IPS-20b (cell line): ENCODE measurements at regions not wholly inside any gene's neighbourhood (a gene's known extent, or its start where the extent isn't known, plus 50 kb on each side); places are given as distances from the start of the nearest gene placed in this dataset.

Experiments
- H3K27ac ChIP-seq: one replicate; pipeline ENCODE4 v1.5.1; 2013; ENCODE audit warnings: low read length
- H3K27me3 ChIP-seq: 2 replicates; pipeline ENCODE4 v1.6.1; 2013; ENCODE audit warnings: mild to moderate bottlenecking, low read length, inconsistent platforms; ENCODE audit not compliant: insufficient read depth
- H3K36me3 ChIP-seq: 2 replicates; pipeline ENCODE4 v1.6.1; 2013; ENCODE audit warnings: low read depth, mild to moderate bottlenecking, inconsistent platforms, low read length, moderate library complexity; ENCODE audit not compliant: insufficient read depth
- H3K4me1 ChIP-seq: 2 replicates; pipeline ENCODE4 v1.6.1; 2013; ENCODE audit warnings: mild to moderate bottlenecking, control low read depth, inconsistent platforms, low read length, moderate library complexity; ENCODE audit not compliant: insufficient read depth
- H3K4me3 ChIP-seq: 2 replicates; pipeline ENCODE4 v1.5.1; 2013; ENCODE audit warnings: mild to moderate bottlenecking, low read length, inconsistent platforms
- H3K9ac ChIP-seq: 2 replicates; pipeline ENCODE4 v1.6.1; 2013; ENCODE audit warnings: low read depth, mild to moderate bottlenecking, inconsistent platforms, low read length, moderate library complexity
- H3K9me3 ChIP-seq: 2 replicates; pipeline ENCODE4 v1.6.1; 2013; ENCODE audit warnings: mild to moderate bottlenecking, low read depth, low read length, inconsistent platforms; ENCODE audit not compliant: insufficient read depth

GRCh38 chr7:53521638-53522184, 486.3 kb downstream of the POM121L12 start:
- Histone ChIP-seq H3K27ac (no peak overlapping the region), H3K36me3 (no peaks in the 10 kb centered on the region), H3K4me3 (no peak overlapping the region), H3K9ac (no peak overlapping the region), H3K4me1 (no peaks in the 10 kb centered on the region), H3K9me3 (no peaks in the 10 kb centered on the region), H3K27me3 (no peaks in the 10 kb centered on the region)

DNA sequence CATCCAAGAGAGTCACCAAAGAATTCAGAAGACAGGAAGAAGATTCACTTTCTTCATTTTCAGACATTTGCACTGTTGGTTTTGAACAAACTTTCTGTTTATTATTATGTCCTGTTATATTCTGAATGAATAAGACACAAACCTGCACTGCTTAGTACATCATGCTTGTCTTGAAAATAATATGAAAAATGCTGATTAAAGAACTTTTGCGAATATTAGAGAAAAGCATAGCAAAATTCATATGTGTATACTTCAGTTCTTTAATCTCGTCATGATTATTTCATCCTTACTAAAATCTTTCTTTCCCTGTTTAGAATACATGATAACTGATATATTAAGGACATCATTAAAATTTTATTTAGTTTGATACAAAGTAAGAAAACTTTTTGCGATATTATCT, 504.1 kb downstream of the POM121L12 start:
- no peaks in the 10 kb centered on the region for H3K36me3 ChIP-seq
- H3K4me3 ChIP-seq, result no peak overlapping the region
- no peaks in the 10 kb centered on the region for H3K4me1 ChIP-seq
- H3K27me3 ChIP-seq, result no peaks in the 10 kb centered on the region
- no peak overlapping the region for H3K9ac ChIP-seq
- no peak overlapping the region for H3K27ac ChIP-seq
- no peaks in the 10 kb centered on the region for H3K9me3 ChIP-seq

- no peaks in the 10 kb centered on the region for H3K27me3 ChIP-seq
- no peak overlapping the region for H3K9ac ChIP-seq
- H3K9me3 ChIP-seq, result no peaks in the 10 kb centered on the region
- H3K27ac ChIP-seq, result no peak overlapping the region
- H3K36me3 ChIP-seq, result no peaks in the 10 kb centered on the region
- H3K4me3 ChIP-seq, result no peak overlapping the region
- no peaks in the 10 kb centered on the region for H3K4me1 ChIP-seq
Measured at GRCh38 chr7:53541475-53541874, 506.0 kb downstream of the POM121L12 start.

- no peaks in the 10 kb centered on the region for H3K27me3 ChIP-seq
- H3K9me3 ChIP-seq, result no peaks in the 10 kb centered on the region
- H3K9ac ChIP-seq, result no peak overlapping the region
- no peaks in the 10 kb centered on the region for H3K4me1 ChIP-seq
- H3K36me3 ChIP-seq, result no peaks in the 10 kb centered on the region
- no peak overlapping the region for H3K4me3 ChIP-seq
- no peak overlapping the region for H3K27ac ChIP-seq
Measured at GRCh38 chr7:53542157-53542556, 506.7 kb downstream of the POM121L12 start.
